Naive thymus-derived CD4-positive, alpha-beta T cell (primary cell): ENCODE measurements at regions not wholly inside any gene's neighbourhood (a gene's known extent, or its start where the extent isn't known, plus 50 kb on each side); places are given as distances from the start of the nearest gene placed in this dataset.
A peak's percentile ranks its signal among the peaks of the same experiment; 100 is the strongest.

Experiments used
- ATAC-seq: fragments of 150-1000 bp; cut with Tn5 transposase; 2 replicates; pipeline ENCODE4 v1.10.0; 2021; ENCODE audit warnings: mild to moderate bottlenecking, moderate library complexity
- CTCF ChIA-PET: fragments of 350-600 bp; sonication (Branson Sonifier 250); formaldehyde crosslinking; loops from one replicate; lab custom pipeline; 2021; ENCODE audit warnings: antibody characterized with exemption; lab: Charles Lee
- POLR2A ChIA-PET: fragments of 350-600 bp; sonication (Branson Sonifier 250); formaldehyde crosslinking; loops from one replicate; lab custom pipeline; 2021; ENCODE audit warnings: antibody characterized with exemption, inconsistent platforms; lab: Charles Lee
- DNase-seq, 9 donors: peaks; one replicate each; pipeline versions ENCODE4 v3.0.0 to v3.0.0-alpha.2; 2020 to 2022; ENCODE audit warnings: mixed read lengths in 1 of 9
- H3K27ac ChIP-seq: one replicate; pipeline ENCODE4 v1.7.0; 2013; ENCODE audit warnings: mild to moderate bottlenecking, low read depth, low read length, moderate library complexity
- H3K27me3 ChIP-seq, 2 donors: one replicate each; pipeline ENCODE4 v1.7.0; 2013; ENCODE audit warnings: low read length in 2 of 2, mild to moderate bottlenecking in 2 of 2, moderate library complexity in 2 of 2; ENCODE audit not compliant: control insufficient read depth in 2 of 2, insufficient read depth in 2 of 2
- H3K36me3 ChIP-seq, 3 experiments: 1 replicate in 2 of 3; 2 replicates in 1 of 3; pipeline ENCODE4 v1.7.0; 2013; ENCODE audit warnings: low read length in 3 of 3, mild to moderate bottlenecking in 3 of 3, moderate library complexity in 1 of 3; ENCODE audit not compliant: insufficient read depth in 3 of 3, control insufficient read depth in 2 of 3
- H3K4me1 ChIP-seq, 2 donors: one replicate each; pipeline ENCODE4 v1.7.0; 2013; ENCODE audit warnings: low read length in 2 of 2, mild to moderate bottlenecking in 2 of 2, moderate library complexity in 1 of 2; ENCODE audit not compliant: control insufficient read depth in 2 of 2, insufficient read depth in 2 of 2
- H3K4me3 ChIP-seq: 2 replicates; pipeline ENCODE4 v1.7.0; 2013; ENCODE audit warnings: mild to moderate bottlenecking, low read length
- H3K9me3 ChIP-seq, 3 experiments: 1 replicate in 2 of 3; 2 replicates in 1 of 3; pipeline ENCODE4 v1.7.0; 2013; ENCODE audit warnings: low read length in 3 of 3; ENCODE audit not compliant: control insufficient read depth in 2 of 3
- H3K27ac Mint-ChIP-seq, 9 donors: one replicate each; pipeline ENCODE4 v1.8.0; 2020 to 2022; ENCODE audit warnings: mixed read lengths in 9 of 9, mild to moderate bottlenecking in 8 of 9, moderate library complexity in 5 of 9, inconsistent platforms in 2 of 9
- H3K27me3 Mint-ChIP-seq, 5 donors: one replicate each; pipeline ENCODE4 v1.8.0; 2021 to 2022; ENCODE audit warnings: mixed read lengths in 5 of 5, mild to moderate bottlenecking in 1 of 5
- H3K36me3 Mint-ChIP-seq, 5 donors: one replicate each; pipeline ENCODE4 v1.8.0; 2020 to 2022; ENCODE audit warnings: mixed read lengths in 5 of 5, mild to moderate bottlenecking in 3 of 5, inconsistent platforms in 1 of 5
- H3K4me1 Mint-ChIP-seq, 7 donors: one replicate each; pipeline ENCODE4 v1.8.0; 2020 to 2022; ENCODE audit warnings: mixed read lengths in 7 of 7, mild to moderate bottlenecking in 3 of 7, inconsistent platforms in 1 of 7
- H3K4me3 Mint-ChIP-seq, 10 donors: one replicate each; pipeline ENCODE4 v1.8.0; 2020 to 2022; ENCODE audit warnings: mild to moderate bottlenecking in 10 of 10, mixed read lengths in 10 of 10, moderate library complexity in 6 of 10, inconsistent platforms in 2 of 10
- H3K9me3 Mint-ChIP-seq, 11 donors: one replicate each; pipeline ENCODE4 v1.8.0; 2020 to 2022; ENCODE audit warnings: mixed read lengths in 11 of 11, mild to moderate bottlenecking in 4 of 11, inconsistent platforms in 1 of 11, moderate library complexity in 1 of 11
- intact Hi-C, 2 donors: fragments of 100-400 bp; cut with micrococcal nuclease; formaldehyde crosslinking; loops; one replicate each; pipeline ENCODE4 v1.15.1; 2023

GRCh38 chr3:31456373-31456772 lies 76.4 kb upstream of the STT3B start:
- H3K27me3 Mint-ChIP-seq, result peaks cover 0 to 2% (median 0%) of the 10 kb centered on the region in 5 donors
- no peak for DNase-seq
- intact Hi-C loops, result no loop called here
- CTCF ChIA-PET, result interaction anchor here (0.7 kb wide), 1 partner anchor 210 kb away, joined by 5 read pairs; no protein-coding TSS in a partner anchor
- H3K27ac Mint-ChIP-seq, result no peak overlapping the region
- Histone ChIP-seq H3K36me3 (no peaks in the 10 kb centered on the region), H3K4me3 (no peak overlapping the region), H3K4me1 (peaks cover 8 to 10% of the 10 kb centered on the region in 2 donors), H3K27me3 (no peaks in the 10 kb centered on the region), H3K27ac (no peak overlapping the region), H3K9me3 (no peaks in the 10 kb centered on the region)
- POLR2A ChIA-PET, result no interaction called here
- peaks cover 0 to 9% (median 7%) of the 10 kb centered on the region in 5 donors for H3K36me3 Mint-ChIP-seq
- H3K4me1 Mint-ChIP-seq, result peaks cover 0 to 32% (median 18%) of the 10 kb centered on the region in 7 donors
- peaks cover 0 to 12% (median 2%) of the 10 kb centered on the region in 11 donors for H3K9me3 Mint-ChIP-seq
- no peak overlapping the region for H3K4me3 Mint-ChIP-seq
- ATAC-seq, result no peak

GRCh38 chr3:31461426-31461825 lies 71.3 kb upstream of the STT3B start:
- H3K27ac ChIP-seq, result peak overlapping the region; percentile 68
- H3K27me3 ChIP-seq, result no peaks in the 10 kb centered on the region
- no peaks in the 10 kb centered on the region for H3K36me3 ChIP-seq
- Mint-ChIP-seq H3K36me3 (no peaks in the 10 kb centered on the region), H3K4me1 (peaks cover 14 to 72% (median 61%) of the 10 kb centered on the region in 7 donors), H3K4me3 (peak overlapping the region in 6 of 10 donors; percentile 69 to 95 (median 80)), H3K27ac (peak overlapping the region in 8 of 9 donors; percentile 90 to 100 (median 96)), H3K9me3 (peaks cover 0 to 3% (median 0%) of the 10 kb centered on the region in 11 donors), H3K27me3 (no peaks in the 10 kb centered on the region)
- ATAC-seq (no peak), DNase-seq (no peak)
- ChIA-PET POLR2A (interaction anchor here (0.8 to 6.5 kb wide), 7 partner anchors 25 to 248 kb away, joined by 3 to 114 read pairs (median 5); partner anchors contain the start of gene STT3B), CTCF (interaction anchor here (2.0 kb wide), 1 partner anchor 71 kb away, joined by 16 read pairs; the partner anchor contains the start of gene STT3B)
- H3K9me3 ChIP-seq, result no peaks in the 10 kb centered on the region
- peaks cover 49 to 52% of the 10 kb centered on the region in 2 donors for H3K4me1 ChIP-seq
- H3K4me3 ChIP-seq, result peak overlapping the region; percentile 49
- intact Hi-C loops, result loop anchor here (5.0 to 10.0 kb wide), 4 partner anchors 67 to 847 kb away; partner anchors contain the start of gene STT3B (in 1 of the 2)

- Mint-ChIP-seq H3K36me3 (no peaks in the 10 kb centered on the region), H3K27me3 (no peaks in the 10 kb centered on the region), H3K9me3 (peaks cover 0 to 3% (median 0%) of the 10 kb centered on the region in 11 donors), H3K4me3 (peak overlapping the region; percentile 28 to 95 (median 78)), H3K27ac (peak overlapping the region; percentile 70 to 100 (median 96)), H3K4me1 (peaks cover 14 to 79% (median 68%) of the 10 kb centered on the region in 7 donors)
- intact Hi-C loops, result loop anchor here (1.0 to 10.0 kb wide), 9 partner anchors 67 to 847 kb away; partner anchors contain the start of genes STT3B (in 2 of the 2) and GPD1L (in 1 of the 2)
- H3K4me1 ChIP-seq, result peaks cover 49 to 59% of the 10 kb centered on the region in 2 donors
- CTCF ChIA-PET, result interaction anchor here (0.6 to 2.0 kb wide), 3 partner anchors 21 to 1020 kb away, joined by 3 to 16 read pairs (median 5); partner anchors contain the start of gene STT3B
- H3K27ac ChIP-seq, result peak overlapping the region; percentile 68
- DNase-seq, result peak in 7 of 9 donors; percentile 78 to 93 (median 86)
- ATAC-seq, result peak; percentile 93
- no peaks in the 10 kb centered on the region for H3K9me3 ChIP-seq
- POLR2A ChIA-PET, result interaction anchor here (0.6 to 6.5 kb wide), 12 partner anchors 9 to 248 kb away, joined by 3 to 114 read pairs (median 4); partner anchors contain the start of gene STT3B
- no peaks in the 10 kb centered on the region for H3K36me3 ChIP-seq
- H3K4me3 ChIP-seq, result peak overlapping the region; percentile 49
- H3K27me3 ChIP-seq, result no peaks in the 10 kb centered on the region
These were observed 70.6 kb upstream of the STT3B start for GRCh38 chr3:31462050-31462569.

- Mint-ChIP-seq H3K4me3 (peak overlapping the region in 5 of 10 donors; percentile 19 to 61 (median 33)), H3K4me1 (peaks cover 14 to 81% (median 75%) of the 10 kb centered on the region in 7 donors), H3K27me3 (no peaks in the 10 kb centered on the region), H3K27ac (peak overlapping the region in 7 of 9 donors; percentile 2 to 95 (median 51)), H3K9me3 (no peaks in the 10 kb centered on the region), H3K36me3 (peaks cover 0 to 13% (median 8%) of the 10 kb centered on the region in 5 donors)
- Histone ChIP-seq H3K27me3 (no peaks in the 10 kb centered on the region), H3K36me3 (no peaks in the 10 kb centered on the region), H3K4me3 (no peak overlapping the region), H3K9me3 (no peaks in the 10 kb centered on the region), H3K4me1 (peaks cover 46 to 59% of the 10 kb centered on the region in 2 donors), H3K27ac (no peak overlapping the region)
- no peak for ATAC-seq
- POLR2A ChIA-PET, result interaction anchor here (6.5 kb wide), 1 partner anchor 66 kb away, joined by 114 read pairs; the partner anchor contains the start of gene STT3B
- no peak for DNase-seq
- intact Hi-C loops, result loop anchor here in 1 of 2 donors (10.0 kb wide), 3 partner anchors 71 to 851 kb away; no protein-coding TSS in a partner anchor
- CTCF ChIA-PET, result interaction anchor here (0.9 to 2.3 kb wide), 3 partner anchors 66 to 73 kb away, joined by 3 to 16 read pairs (median 3); partner anchors contain the start of gene STT3B
These were observed 66.7 kb upstream of the STT3B start for GRCh38 chr3:31465999-31466398.

- no peak overlapping the region for H3K4me3 ChIP-seq
- Mint-ChIP-seq H3K36me3 (peaks cover 1 to 21% (median 17%) of the 10 kb centered on the region in 5 donors), H3K4me3 (peak overlapping the region in 1 of 10 donors; percentile 13), H3K9me3 (peaks cover 0 to 7% (median 0%) of the 10 kb centered on the region in 11 donors), H3K27ac (peak overlapping the region in 5 of 9 donors; percentile 6 to 95 (median 76)), H3K4me1 (peaks cover 11 to 73% (median 66%) of the 10 kb centered on the region in 7 donors), H3K27me3 (peaks cover 0 to 2% (median 0%) of the 10 kb centered on the region in 5 donors)
- ATAC-seq (no peak), DNase-seq (no peak)
- peaks cover 37 to 51% of the 10 kb centered on the region in 2 donors for H3K4me1 ChIP-seq
- H3K27ac ChIP-seq, result no peak overlapping the region
- ChIA-PET CTCF (interaction anchor here (0.8 kb wide), 1 partner anchor 35 kb away, joined by 3 read pairs; no protein-coding TSS in a partner anchor), POLR2A (interaction anchor here (0.6 to 6.5 kb wide), 3 partner anchors 16 to 68 kb away, joined by 3 to 114 read pairs (median 4); partner anchors contain the start of gene STT3B)
- H3K9me3 ChIP-seq, result no peaks in the 10 kb centered on the region
- no peaks in the 10 kb centered on the region for H3K27me3 ChIP-seq
- no peaks in the 10 kb centered on the region for H3K36me3 ChIP-seq
- intact Hi-C loops, result loop anchor here in 1 of 2 donors (10.0 kb wide), 3 partner anchors 72 to 852 kb away; no protein-coding TSS in a partner anchor
These were observed 65.9 kb upstream of the STT3B start for GRCh38 chr3:31466866-31467265.

- no peaks in the 10 kb centered on the region for H3K27me3 ChIP-seq
- no peaks in the 10 kb centered on the region for H3K36me3 ChIP-seq
- ChIA-PET CTCF (no interaction called here), POLR2A (no interaction called here)
- H3K36me3 Mint-ChIP-seq, result peaks cover 14 to 35% (median 27%) of the 10 kb centered on the region in 5 donors
- DNase-seq (no peak), ATAC-seq (no peak)
- H3K4me1 ChIP-seq, result peaks cover 24 to 37% of the 10 kb centered on the region in 2 donors
- no peak overlapping the region for H3K4me3 Mint-ChIP-seq
- no peak overlapping the region for H3K27ac ChIP-seq
- H3K9me3 ChIP-seq, result no peaks in the 10 kb centered on the region
- peaks cover 0 to 17% (median 0%) of the 10 kb centered on the region in 11 donors for H3K9me3 Mint-ChIP-seq
- peak overlapping the region in 1 of 9 donors; percentile 1 for H3K27ac Mint-ChIP-seq
- peaks cover 10 to 65% (median 56%) of the 10 kb centered on the region in 7 donors for H3K4me1 Mint-ChIP-seq
- H3K27me3 Mint-ChIP-seq, result peaks cover 0 to 2% (median 0%) of the 10 kb centered on the region in 5 donors
- intact Hi-C loops, result loop anchor here in 1 of 2 donors (10.0 kb wide), 3 partner anchors 74 to 854 kb away; no protein-coding TSS in a partner anchor
- no peak overlapping the region for H3K4me3 ChIP-seq
These were observed 64.3 kb upstream of the STT3B start for GRCh38 chr3:31468433-31468832.
